ENCODE measurements at regions not wholly inside any gene's neighbourhood (a gene's known extent, or its start where the extent isn't known, plus 50 kb on each side); places are given as distances from the start of the nearest gene placed in this dataset.

DNA sequence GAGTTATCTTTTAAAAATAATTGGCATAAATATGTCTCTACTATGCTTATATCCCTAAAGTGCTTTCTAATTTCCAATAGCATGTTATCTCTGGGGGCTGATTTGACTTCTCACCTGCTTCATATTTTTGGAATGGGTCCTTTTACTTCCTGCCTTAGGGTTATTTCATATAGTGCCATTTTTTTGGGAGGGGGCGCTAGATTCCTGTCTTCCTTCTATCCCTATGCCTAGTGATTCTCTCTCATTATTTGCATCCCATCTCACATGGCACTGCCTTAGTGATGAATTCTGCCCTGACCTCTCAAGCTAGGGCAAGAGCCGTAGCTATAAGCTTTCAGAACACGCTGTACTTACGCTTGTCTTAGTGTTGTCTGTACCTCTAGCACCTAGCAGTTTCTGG lies 150.3 kb upstream of the SLITRK3 start:
- 78 to 83% methylated on average over 4 of the region's 4 CpGs for WGBS, 2 donors
- no peaks in the 10 kb centered on the region for H3K36me3 ChIP-seq
- H3K4me1 ChIP-seq: no peaks in the 10 kb centered on the region
- H3K27ac ChIP-seq: no peak overlapping the region
- H3K27me3 ChIP-seq: no peaks in the 10 kb centered on the region
- TF ChIP-seq, protein P1, sequence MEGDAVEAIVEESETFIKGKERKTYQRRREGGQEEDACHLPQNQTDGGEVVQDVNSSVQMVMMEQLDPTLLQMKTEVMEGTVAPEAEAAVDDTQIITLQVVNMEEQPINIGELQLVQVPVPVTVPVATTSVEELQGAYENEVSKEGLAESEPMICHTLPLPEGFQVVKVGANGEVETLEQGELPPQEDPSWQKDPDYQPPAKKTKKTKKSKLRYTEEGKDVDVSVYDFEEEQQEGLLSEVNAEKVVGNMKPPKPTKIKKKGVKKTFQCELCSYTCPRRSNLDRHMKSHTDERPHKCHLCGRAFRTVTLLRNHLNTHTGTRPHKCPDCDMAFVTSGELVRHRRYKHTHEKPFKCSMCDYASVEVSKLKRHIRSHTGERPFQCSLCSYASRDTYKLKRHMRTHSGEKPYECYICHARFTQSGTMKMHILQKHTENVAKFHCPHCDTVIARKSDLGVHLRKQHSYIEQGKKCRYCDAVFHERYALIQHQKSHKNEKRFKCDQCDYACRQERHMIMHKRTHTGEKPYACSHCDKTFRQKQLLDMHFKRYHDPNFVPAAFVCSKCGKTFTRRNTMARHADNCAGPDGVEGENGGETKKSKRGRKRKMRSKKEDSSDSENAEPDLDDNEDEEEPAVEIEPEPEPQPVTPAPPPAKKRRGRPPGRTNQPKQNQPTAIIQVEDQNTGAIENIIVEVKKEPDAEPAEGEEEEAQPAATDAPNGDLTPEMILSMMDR (IDR thresholded peaks at IDR 0.05): no peak
- no peak for TF ChIP-seq POLR2A (IDR thresholded peaks at IDR 0.05)
- no peak for TF ChIP-seq EP300 (IDR thresholded peaks at IDR 0.05)
- H3K9me3 ChIP-seq: no peaks in the 10 kb centered on the region
- H3K4me3 ChIP-seq: no peak overlapping the region
- DNase-seq (ENCODE audit: low spot score in 2 of 2): no peak

DNA sequence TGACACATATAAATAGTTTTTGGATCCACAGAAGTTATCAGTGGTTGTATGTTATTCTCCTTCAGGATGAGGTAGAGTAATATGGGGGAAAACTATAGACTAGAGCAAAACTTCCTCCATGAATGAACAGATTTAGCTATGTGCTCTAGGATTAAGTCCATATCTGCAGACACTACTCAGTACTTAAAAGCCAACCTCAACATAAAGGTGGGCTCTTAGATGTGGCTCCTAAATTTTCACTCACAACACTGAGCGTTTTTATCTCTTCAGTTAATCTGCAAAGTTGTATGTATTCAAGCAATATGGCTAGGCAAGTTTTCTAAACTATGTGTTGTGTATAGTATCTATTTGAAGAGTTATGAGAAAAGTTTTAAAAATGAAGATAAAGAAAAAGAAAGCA lies 147.0 kb upstream of the SLITRK3 start:
- DNase-seq (ENCODE audit: low spot score in 2 of 2): no peak
- WGBS, 2 donors: 88 to 100% methylated on average over 1 of the region's 1 CpG
- no peak for TF ChIP-seq POLR2A (IDR thresholded peaks at IDR 0.05)
- TF ChIP-seq, protein P1 (IDR thresholded peaks at IDR 0.05): no peak
- TF ChIP-seq EP300 (IDR thresholded peaks at IDR 0.05): no peak

DNA sequence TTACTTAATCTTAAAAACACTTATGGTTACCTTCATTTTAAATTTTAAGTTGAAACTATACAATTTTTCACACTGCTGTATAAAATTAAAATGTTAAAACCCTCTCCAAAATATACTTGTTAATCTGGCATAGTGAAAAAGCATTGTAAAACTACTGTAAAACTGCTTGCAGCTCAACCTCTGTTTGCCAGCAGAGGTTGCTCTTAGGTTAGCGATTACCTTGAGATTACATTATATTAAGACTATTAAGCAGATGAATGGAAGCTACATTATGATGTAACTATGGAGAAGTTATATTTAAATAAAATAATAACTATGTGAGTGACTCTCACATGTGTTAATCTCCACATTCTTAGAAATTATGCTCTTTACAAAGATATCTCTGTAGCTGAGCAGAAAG lies 143.6 kb upstream of the SLITRK3 start:
- DNase-seq (ENCODE audit: low spot score in 2 of 2): no peak
- Histone ChIP-seq H3K4me3 (no peak overlapping the region), H3K36me3 (no peaks in the 10 kb centered on the region), H3K4me1 (no peaks in the 10 kb centered on the region), H3K27ac (no peak overlapping the region), H3K27me3 (no peaks in the 10 kb centered on the region), H3K9me3 (no peaks in the 10 kb centered on the region)
- TF ChIP-seq POLR2A (IDR thresholded peaks at IDR 0.05): no peak
- TF ChIP-seq, protein P1 (IDR thresholded peaks at IDR 0.05): no peak
- 52% methylated on average over 1 of the region's 1 CpG for WGBS, 2 donors

More for the DNA sequence above, 147.0 kb upstream of the SLITRK3 start:
- no peaks in the 10 kb centered on the region for H3K36me3 ChIP-seq
- H3K27me3 ChIP-seq: no peaks in the 10 kb centered on the region
- no peaks in the 10 kb centered on the region for H3K9me3 ChIP-seq
- H3K27ac ChIP-seq: no peak overlapping the region
- H3K4me1 ChIP-seq: no peaks in the 10 kb centered on the region
- no peak overlapping the region for H3K4me3 ChIP-seq

DNA sequence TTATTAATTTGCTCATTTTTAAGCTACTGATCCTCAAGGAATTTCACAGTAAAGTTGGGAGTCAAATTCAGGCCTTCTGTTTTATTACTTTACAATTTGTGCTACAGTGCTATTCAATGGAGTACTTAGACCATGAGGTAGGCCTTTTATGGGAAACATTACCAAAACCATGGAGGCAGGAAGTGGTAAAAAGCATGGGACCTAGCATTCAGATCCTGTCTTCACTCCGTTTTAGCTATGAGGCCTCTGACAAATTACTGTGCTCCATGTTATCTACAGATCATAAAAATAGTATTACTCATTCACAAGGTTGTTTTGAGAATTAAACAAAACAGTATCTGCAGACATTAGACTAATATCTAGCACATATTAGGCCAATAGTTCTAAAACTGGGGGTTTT lies 140.6 kb upstream of the SLITRK3 start:
- TF ChIP-seq, protein P1 (IDR thresholded peaks at IDR 0.05): no peak
- TF ChIP-seq EP300 (IDR thresholded peaks at IDR 0.05) (no peak), POLR2A (IDR thresholded peaks at IDR 0.05) (no peak)
- Histone ChIP-seq H3K4me1 (no peaks in the 10 kb centered on the region), H3K4me3 (no peak overlapping the region), H3K9me3 (no peaks in the 10 kb centered on the region), H3K36me3 (no peaks in the 10 kb centered on the region), H3K27ac (no peak overlapping the region), H3K27me3 (no peaks in the 10 kb centered on the region)
- no peak for DNase-seq (ENCODE audit: low spot score in 2 of 2)
- WGBS, 2 donors: 32 to 42% methylated on average over 1 of the region's 1 CpG

Data from tibial nerve (tissue), 4 donors.